H1 (cell line): ENCODE measurements at regions not wholly inside any gene's neighbourhood (a gene's known extent, or its start where the extent isn't known, plus 50 kb on each side); places are given as distances from the start of the nearest gene placed in this dataset.

ENCODE experiments used
- CTCF ChIA-PET: fragments of 300-600 bp; sonication (Branson Sonifier 250); formaldehyde crosslinking; loops from one replicate; lab custom pipeline; 2021; ENCODE audit not compliant: partially characterized antibody; lab: Charles Lee
- POLR2A ChIA-PET: fragments of 300-600 bp; sonication (Branson Sonifier 250); formaldehyde crosslinking; loops from one replicate; lab custom pipeline; 2021; ENCODE audit warnings: inconsistent platforms; ENCODE audit not compliant: partially characterized antibody; lab: Charles Lee
- DNase-seq, 2 experiments: peaks; one replicate each; pipeline versions ENCODE4 v3.0.0 to v3.0.0-alpha.2; 2010 to 2022; ENCODE audit warnings: low spot score in 2 of 2, low read depth in 1 of 2, mixed read lengths in 1 of 2
- FAIRE-seq: peaks from 2 replicates; lab custom pipeline; 2011; peaks lifted over from hg19 to GRCh38; lab: Jason Lieb, UNC
- H2AFZ ChIP-seq: 2 replicates; pipeline ENCODE4 v1.8.1; 2012; ENCODE audit warnings: low read length, inconsistent platforms
- H2AK5ac ChIP-seq: 2 replicates; pipeline ENCODE4 v1.6.1; 2013; ENCODE audit warnings: low read depth, low read length
- H2BK120ac ChIP-seq: replicated peaks from 2 replicates; pipeline ENCODE3; 2013; ENCODE audit warnings: low read depth, low read length, inconsistent platforms
- H2BK12ac ChIP-seq: 2 replicates; pipeline ENCODE4 v1.6.1; 2013; ENCODE audit warnings: low read depth, low read length
- H2BK15ac ChIP-seq: 2 replicates; pipeline ENCODE4 v1.6.1; 2013; ENCODE audit warnings: low read length
- H2BK20ac ChIP-seq: 2 replicates; pipeline ENCODE4 v1.6.1; 2013; ENCODE audit warnings: low read length
- H2BK5ac ChIP-seq: 2 replicates; pipeline ENCODE4 v1.6.1; 2013; ENCODE audit warnings: low read depth, low read length
- H3K14ac ChIP-seq: 2 replicates; pipeline ENCODE4 v1.6.1; 2013; ENCODE audit warnings: inconsistent platforms; ENCODE audit not compliant: insufficient read length
- H3K18ac ChIP-seq: 2 replicates; pipeline ENCODE4 v1.6.1; 2013; ENCODE audit warnings: low read length; ENCODE audit errors: extremely low read depth
- H3K23ac ChIP-seq: 2 replicates; pipeline ENCODE4 v1.6.1; 2013; ENCODE audit warnings: inconsistent platforms; ENCODE audit not compliant: insufficient read length
- H3K23me2 ChIP-seq: 2 replicates; pipeline ENCODE4 v1.6.1; 2013; ENCODE audit warnings: low read depth, low read length
- H3K27ac ChIP-seq: 2 replicates; pipeline ENCODE4 v1.6.1; 2011; ENCODE audit warnings: low read depth, low read length, inconsistent platforms
- H3K27me3 ChIP-seq, 4 experiments: replicated peaks in 1 of 4; 1 replicate in 1 of 4; 2 replicates in 3 of 4; pipeline versions ENCODE4 v1.6.1 to v1.8.1; 2011 to 2013; ENCODE audit warnings: low read length in 3 of 4, mild to moderate bottlenecking in 3 of 4, inconsistent platforms in 2 of 4, mixed read lengths in 2 of 4, moderate library complexity in 1 of 4; ENCODE audit not compliant: control insufficient read depth in 3 of 4, insufficient read depth in 3 of 4; ENCODE audit errors: extremely low read depth in 1 of 4
- H3K36me3 ChIP-seq, 4 experiments: 2 replicates each; pipeline versions ENCODE4 v1.6.1 to v1.8.1; 2011 to 2013; ENCODE audit warnings: mild to moderate bottlenecking in 4 of 4, low read length in 3 of 4, moderate library complexity in 2 of 4, control low read depth in 1 of 4, inconsistent platforms in 1 of 4; ENCODE audit not compliant: insufficient read depth in 4 of 4, control insufficient read depth in 2 of 4
- H3K4ac ChIP-seq: replicated peaks from 2 replicates; pipeline ENCODE3; 2013; ENCODE audit warnings: low read length, low read depth, mixed read lengths, inconsistent platforms; ENCODE audit not compliant: insufficient read length
- H3K4me1 ChIP-seq, 4 experiments: replicated peaks in 1 of 4; 1 replicate in 1 of 4; 2 replicates in 3 of 4; pipeline versions ENCODE4 v1.6.1 to v1.8.1; 2011 to 2013; ENCODE audit warnings: low read length in 3 of 4, inconsistent platforms in 2 of 4, mixed read lengths in 1 of 4; ENCODE audit not compliant: insufficient read depth in 4 of 4, control insufficient read depth in 3 of 4
- H3K4me2 ChIP-seq, 2 experiments: 2 replicates each; pipeline versions ENCODE4 v1.6.1 to v1.8.1; 2011 to 2013; ENCODE audit warnings: low read depth in 2 of 2, low read length in 2 of 2, control low read depth in 1 of 2, inconsistent platforms in 1 of 2, mild to moderate bottlenecking in 1 of 2; ENCODE audit not compliant: insufficient read depth in 1 of 2
- H3K4me3 ChIP-seq, 4 experiments: fragments of 200-600, 300-600 bp in 1 of 4; sonication (generic), shearing (Covaris generic), sonication (Bioruptor Twin) in 1 of 4; 2 replicates each; pipeline versions ENCODE4 v1.5.1 to v1.8.1; 2011 to 2016; ENCODE audit warnings: low read length in 4 of 4, low read depth in 3 of 4, control low read depth in 2 of 4, inconsistent platforms in 2 of 4, mild to moderate bottlenecking in 2 of 4, mixed read lengths in 1 of 4, moderate library complexity in 1 of 4; ENCODE audit not compliant: insufficient read depth in 2 of 4; ENCODE audit errors: extremely low read depth in 1 of 4
- H3K56ac ChIP-seq: replicated peaks from 2 replicates; pipeline ENCODE3; 2013; ENCODE audit warnings: low read depth, mild to moderate bottlenecking, mixed read lengths, low read length, inconsistent platforms; ENCODE audit not compliant: insufficient read length
- H3K79me1 ChIP-seq: 2 replicates; pipeline ENCODE4 v1.6.1; 2013; ENCODE audit warnings: low read depth, low read length, control low read depth
- H3K79me2 ChIP-seq, 2 experiments: 2 replicates each; pipeline versions ENCODE4 v1.6.1 to v1.8.1; 2012 to 2013; ENCODE audit warnings: low read length in 2 of 2, mild to moderate bottlenecking in 2 of 2, inconsistent platforms in 1 of 2; ENCODE audit not compliant: insufficient read depth in 2 of 2, control insufficient read depth in 1 of 2
- H3K9ac ChIP-seq, 4 experiments: replicated peaks in 1 of 4; 1 replicate in 1 of 4; 2 replicates in 3 of 4; pipeline versions ENCODE4 v1.6.1 to v1.8.1; 2011 to 2013; ENCODE audit warnings: low read depth in 3 of 4, low read length in 3 of 4, control low read depth in 2 of 4, mild to moderate bottlenecking in 2 of 4, moderate library complexity in 2 of 4, inconsistent platforms in 1 of 4; ENCODE audit errors: extremely low read depth in 1 of 4
- H3K9me3 ChIP-seq, 2 experiments: 2 replicates each; pipeline versions ENCODE4 v1.6.1 to v1.8.1; 2012 to 2013; ENCODE audit warnings: mild to moderate bottlenecking in 2 of 2, moderate library complexity in 2 of 2, control low read depth in 1 of 2, inconsistent platforms in 1 of 2, low read depth in 1 of 2, low read length in 1 of 2, mixed read lengths in 1 of 2; ENCODE audit not compliant: insufficient read depth in 2 of 2
- H4K20me1 ChIP-seq, 2 experiments: replicated peaks in 1 of 2; 2 replicates each; pipeline versions ENCODE3 to v1.8.1; 2011 to 2013; ENCODE audit warnings: inconsistent platforms in 2 of 2, low read length in 2 of 2, mild to moderate bottlenecking in 1 of 2; ENCODE audit not compliant: insufficient read depth in 2 of 2, control insufficient read depth in 1 of 2
- H4K5ac ChIP-seq: 2 replicates; pipeline ENCODE4 v1.6.1; 2013; ENCODE audit warnings: low read length, low read depth, mixed read lengths, inconsistent platforms; ENCODE audit not compliant: insufficient read length
- H4K8ac ChIP-seq: 2 replicates; pipeline ENCODE4 v1.8.0; 2013; ENCODE audit warnings: mild to moderate bottlenecking, moderate library complexity, low read length, inconsistent platforms; ENCODE audit not compliant: insufficient read depth; ENCODE audit errors: extremely low read depth
- H4K91ac ChIP-seq: replicated peaks from 2 replicates; pipeline ENCODE3; 2013; ENCODE audit warnings: low read length, mixed read lengths, inconsistent platforms; ENCODE audit not compliant: insufficient read length
- ATF3 ChIP-seq: IDR thresholded peaks from 2 replicates; pipeline ENCODE4 v1.6.1; 2011; ENCODE audit warnings: low read depth, mild to moderate bottlenecking, low read length; ENCODE audit not compliant: insufficient read depth
- BCL11A ChIP-seq, 2 experiments: IDR thresholded peaks; one replicate each; pipeline ENCODE4 v1.6.1; 2011; ENCODE audit warnings: low read depth in 2 of 2, low read length in 2 of 2, mild to moderate bottlenecking in 2 of 2
- CBX5 ChIP-seq: fragments of 300-800, 300-1000 bp; sonication (generic); IDR thresholded peaks from 2 replicates; pipeline ENCODE4 v1.7.1; 2016; ENCODE audit warnings: antibody characterized with exemption, low read length, low read depth
- CBX8 ChIP-seq: fragments of 300-800, 300-1000 bp; sonication (generic); IDR thresholded peaks from 2 replicates; pipeline ENCODE4 v1.7.1; 2016; ENCODE audit warnings: low read depth, low read length, borderline replicate concordance
- CEBPB ChIP-seq: IDR thresholded peaks from 2 replicates; pipeline ENCODE4 v1.6.1; 2012; ENCODE audit warnings: low read depth, low read length
- HDAC2 ChIP-seq, 2 experiments: fragments of 300-600 bp in 1 of 2; sonication (generic) in 1 of 2; IDR thresholded peaks; 2 replicates each; pipeline ENCODE4 v1.6.1; 2011 to 2012; ENCODE audit warnings: low read depth in 2 of 2, low read length in 2 of 2, mild to moderate bottlenecking in 2 of 2, moderate library complexity in 2 of 2, borderline replicate concordance in 1 of 2, inconsistent platforms in 1 of 2
- HDAC6 ChIP-seq: IDR thresholded peaks from one replicate; pipeline ENCODE4 v1.7.1; 2012; ENCODE audit warnings: low read depth, mild to moderate bottlenecking, inconsistent platforms, low read length, moderate library complexity
- JUND ChIP-seq: IDR thresholded peaks from 2 replicates; pipeline ENCODE4 v1.6.1; 2011; ENCODE audit warnings: mild to moderate bottlenecking, improper control_type of control experiment, low read length
- MAFK ChIP-seq: IDR thresholded peaks from 2 replicates; pipeline ENCODE4 v1.6.1; 2012; ENCODE audit warnings: low read depth, mild to moderate bottlenecking, improper control_type of control experiment, low read length
- NRF1 ChIP-seq: IDR thresholded peaks from 2 replicates; pipeline ENCODE4 v1.6.1; 2011; ENCODE audit warnings: mild to moderate bottlenecking, low read depth, low read length, improper control_type of control experiment
- POU5F1 ChIP-seq: IDR thresholded peaks from 2 replicates; pipeline ENCODE4 v1.6.1; 2011; ENCODE audit warnings: low read depth, mild to moderate bottlenecking, low read length, moderate library complexity
- SIN3A ChIP-seq, 2 experiments: IDR thresholded peaks in 1 of 2; conservative IDR thresholded peaks in 1 of 2; 2 replicates each; pipeline ENCODE4 v1.6.1; 2011 to 2012; ENCODE audit warnings: low read length in 2 of 2, improper control_type of control experiment in 1 of 2, low read depth in 1 of 2, mild to moderate bottlenecking in 1 of 2
- SIX5 ChIP-seq: IDR thresholded peaks from 2 replicates; pipeline ENCODE4 v1.6.1; 2011; ENCODE audit warnings: mild to moderate bottlenecking, low read depth, low read length
- SP2 ChIP-seq: IDR thresholded peaks from 2 replicates; pipeline ENCODE4 v1.6.1; 2012; ENCODE audit warnings: mild to moderate bottlenecking, low read length, inconsistent platforms
- SUZ12 ChIP-seq: fragments of 200-600 bp; sonication (generic); IDR thresholded peaks from 2 replicates; pipeline ENCODE4 v1.6.1; 2012; ENCODE audit warnings: mild to moderate bottlenecking, inconsistent platforms, low read length, moderate library complexity, mixed read lengths
- WGBS, 2 experiments: shearing (Covaris generic) in 1 of 2; methylation state at CpG; one replicate each; pipeline versions ENCODE4 v1.1.6 to v1.1.7; 2013 to 2015; ENCODE audit warnings: low lambda C conversion rate in 2 of 2, mixed read lengths in 2 of 2, inconsistent platforms in 1 of 2, low coverage in 1 of 2, missing lambda C conversion rate in 1 of 2; ENCODE audit not compliant: insufficient replicate concordance in 2 of 2, insufficient coverage in 1 of 2, insufficient read length in 1 of 2; ENCODE audit errors: extremely low coverage in 1 of 2, missing lambda C conversion rate in 1 of 2; 5-methylcytosine and 5-hydroxymethylcytosine counted together

GRCh38 chr2:176514276-176514675, 245.0 kb downstream of the MTX2 start:
- no peak overlapping the region for H2BK20ac ChIP-seq
- H3K14ac ChIP-seq: no peak overlapping the region
- H2AFZ ChIP-seq: no peak overlapping the region
- no peaks in the 10 kb centered on the region for H3K23me2 ChIP-seq
- POLR2A ChIA-PET: no interaction called here
- H3K4ac ChIP-seq: no peak overlapping the region
- H2BK5ac ChIP-seq: no peak overlapping the region
- CTCF ChIA-PET: interaction anchor here (0.7 to 1.0 kb wide), 3 partner anchors 15 to 373 kb away, joined by 3 read pairs; no protein-coding TSS in a partner anchor
- H2BK120ac ChIP-seq: no peak overlapping the region
- H3K9ac ChIP-seq: no peak overlapping the region
- no peaks in the 10 kb centered on the region for H3K79me2 ChIP-seq
- no peaks in the 10 kb centered on the region for H3K79me1 ChIP-seq
- no peaks in the 10 kb centered on the region for H3K4me1 ChIP-seq
- no peak overlapping the region for H3K23ac ChIP-seq
- H4K5ac ChIP-seq: no peak overlapping the region
- DNase-seq: no peak
- no peak overlapping the region for H2BK12ac ChIP-seq
- H2BK15ac ChIP-seq: no peak overlapping the region
- H4K20me1 ChIP-seq: peaks cover 0 to 2% of the 10 kb centered on the region in 2 experiments
- H3K56ac ChIP-seq: no peak overlapping the region
- H4K91ac ChIP-seq: no peak overlapping the region
- H4K8ac ChIP-seq: no peak overlapping the region
- FAIRE-seq: no peak
- H3K9me3 ChIP-seq: no peaks in the 10 kb centered on the region
- 76% methylated on average over 5 of the region's 5 CpGs; no CpG with 5 or more reads in 1 of the 2 experiments for WGBS, 2 experiments
- no peaks in the 10 kb centered on the region for H3K36me3 ChIP-seq
- no peak overlapping the region for H3K4me3 ChIP-seq
- H3K18ac ChIP-seq: no peak overlapping the region
- no peak overlapping the region for H3K4me2 ChIP-seq
- H3K27ac ChIP-seq: no peak overlapping the region
- no peak overlapping the region for H2AK5ac ChIP-seq
- H3K27me3 ChIP-seq: peaks cover 6 to 21% (median 10%) of the 10 kb centered on the region in 4 experiments
- no peak for TF ChIP-seq HDAC6
- no peak for TF ChIP-seq BCL11A (IDR thresholded peaks at IDR 0.05; ENCODE audit: low read depth in 2 of 2, low read length in 2 of 2)
- no peak for TF ChIP-seq SIN3A (conservative IDR thresholded peaks at IDR 0.05 in 1 of 2, IDR thresholded peaks at IDR 0.05 in 1 of 2; ENCODE audit: low read depth in 1 of 2, low read length in 2 of 2)
- TF ChIP-seq POU5F1: no peak
- TF ChIP-seq CBX8: no peak
- no peak for TF ChIP-seq SIX5
- TF ChIP-seq HDAC2 (IDR thresholded peaks at IDR 0.05; ENCODE audit: borderline replicate concordance in 1 of 2, low read depth in 2 of 2, low read length in 2 of 2): no peak
- no peak for TF ChIP-seq CEBPB
- TF ChIP-seq SUZ12: no peak
- TF ChIP-seq JUND: no peak
- TF ChIP-seq ATF3: no peak
- TF ChIP-seq NRF1: no peak
- no peak for TF ChIP-seq MAFK
- no peak for TF ChIP-seq CBX5
- no peak for TF ChIP-seq SP2
